H1 (cell line): ENCODE measurements at regions not wholly inside any gene's neighbourhood (a gene's known extent, or its start where the extent isn't known, plus 50 kb on each side); places are given as distances from the start of the nearest gene placed in this dataset.

Source experiments
- CTCF ChIA-PET: fragments of 300-600 bp; sonication (Branson Sonifier 250); formaldehyde crosslinking; loops from one replicate; lab custom pipeline; 2021; ENCODE audit not compliant: partially characterized antibody; lab: Charles Lee
- POLR2A ChIA-PET: fragments of 300-600 bp; sonication (Branson Sonifier 250); formaldehyde crosslinking; loops from one replicate; lab custom pipeline; 2021; ENCODE audit warnings: inconsistent platforms; ENCODE audit not compliant: partially characterized antibody; lab: Charles Lee
- DNase-seq, 2 experiments: peaks; one replicate each; pipeline versions ENCODE4 v3.0.0 to v3.0.0-alpha.2; 2010 to 2022; ENCODE audit warnings: low spot score in 2 of 2, low read depth in 1 of 2, mixed read lengths in 1 of 2
- FAIRE-seq: peaks from 2 replicates; lab custom pipeline; 2011; peaks lifted over from hg19 to GRCh38; lab: Jason Lieb, UNC
- H2AFZ ChIP-seq: 2 replicates; pipeline ENCODE4 v1.8.1; 2012; ENCODE audit warnings: low read length, inconsistent platforms
- H2AK5ac ChIP-seq: 2 replicates; pipeline ENCODE4 v1.6.1; 2013; ENCODE audit warnings: low read depth, low read length
- H2BK120ac ChIP-seq: replicated peaks from 2 replicates; pipeline ENCODE3; 2013; ENCODE audit warnings: low read depth, low read length, inconsistent platforms
- H2BK12ac ChIP-seq: 2 replicates; pipeline ENCODE4 v1.6.1; 2013; ENCODE audit warnings: low read depth, low read length
- H2BK15ac ChIP-seq: 2 replicates; pipeline ENCODE4 v1.6.1; 2013; ENCODE audit warnings: low read length
- H2BK20ac ChIP-seq: 2 replicates; pipeline ENCODE4 v1.6.1; 2013; ENCODE audit warnings: low read length
- H2BK5ac ChIP-seq: 2 replicates; pipeline ENCODE4 v1.6.1; 2013; ENCODE audit warnings: low read depth, low read length
- H3K14ac ChIP-seq: 2 replicates; pipeline ENCODE4 v1.6.1; 2013; ENCODE audit warnings: inconsistent platforms; ENCODE audit not compliant: insufficient read length
- H3K18ac ChIP-seq: 2 replicates; pipeline ENCODE4 v1.6.1; 2013; ENCODE audit warnings: low read length; ENCODE audit errors: extremely low read depth
- H3K23ac ChIP-seq: 2 replicates; pipeline ENCODE4 v1.6.1; 2013; ENCODE audit warnings: inconsistent platforms; ENCODE audit not compliant: insufficient read length
- H3K23me2 ChIP-seq: 2 replicates; pipeline ENCODE4 v1.6.1; 2013; ENCODE audit warnings: low read depth, low read length
- H3K27ac ChIP-seq: 2 replicates; pipeline ENCODE4 v1.6.1; 2011; ENCODE audit warnings: low read depth, low read length, inconsistent platforms
- H3K27me3 ChIP-seq, 4 experiments: replicated peaks in 1 of 4; 1 replicate in 1 of 4; 2 replicates in 3 of 4; pipeline versions ENCODE4 v1.6.1 to v1.8.1; 2011 to 2013; ENCODE audit warnings: low read length in 3 of 4, mild to moderate bottlenecking in 3 of 4, inconsistent platforms in 2 of 4, mixed read lengths in 2 of 4, moderate library complexity in 1 of 4; ENCODE audit not compliant: control insufficient read depth in 3 of 4, insufficient read depth in 3 of 4; ENCODE audit errors: extremely low read depth in 1 of 4
- H3K36me3 ChIP-seq, 4 experiments: 2 replicates each; pipeline versions ENCODE4 v1.6.1 to v1.8.1; 2011 to 2013; ENCODE audit warnings: mild to moderate bottlenecking in 4 of 4, low read length in 3 of 4, moderate library complexity in 2 of 4, control low read depth in 1 of 4, inconsistent platforms in 1 of 4; ENCODE audit not compliant: insufficient read depth in 4 of 4, control insufficient read depth in 2 of 4
- H3K4ac ChIP-seq: replicated peaks from 2 replicates; pipeline ENCODE3; 2013; ENCODE audit warnings: low read length, low read depth, mixed read lengths, inconsistent platforms; ENCODE audit not compliant: insufficient read length
- H3K4me1 ChIP-seq, 4 experiments: replicated peaks in 1 of 4; 1 replicate in 1 of 4; 2 replicates in 3 of 4; pipeline versions ENCODE4 v1.6.1 to v1.8.1; 2011 to 2013; ENCODE audit warnings: low read length in 3 of 4, inconsistent platforms in 2 of 4, mixed read lengths in 1 of 4; ENCODE audit not compliant: insufficient read depth in 4 of 4, control insufficient read depth in 3 of 4
- H3K4me2 ChIP-seq, 2 experiments: 2 replicates each; pipeline versions ENCODE4 v1.6.1 to v1.8.1; 2011 to 2013; ENCODE audit warnings: low read depth in 2 of 2, low read length in 2 of 2, control low read depth in 1 of 2, inconsistent platforms in 1 of 2, mild to moderate bottlenecking in 1 of 2; ENCODE audit not compliant: insufficient read depth in 1 of 2
- H3K4me3 ChIP-seq, 4 experiments: fragments of 200-600, 300-600 bp in 1 of 4; sonication (generic), shearing (Covaris generic), sonication (Bioruptor Twin) in 1 of 4; 2 replicates each; pipeline versions ENCODE4 v1.5.1 to v1.8.1; 2011 to 2016; ENCODE audit warnings: low read length in 4 of 4, low read depth in 3 of 4, control low read depth in 2 of 4, inconsistent platforms in 2 of 4, mild to moderate bottlenecking in 2 of 4, mixed read lengths in 1 of 4, moderate library complexity in 1 of 4; ENCODE audit not compliant: insufficient read depth in 2 of 4; ENCODE audit errors: extremely low read depth in 1 of 4
- H3K56ac ChIP-seq: replicated peaks from 2 replicates; pipeline ENCODE3; 2013; ENCODE audit warnings: low read depth, mild to moderate bottlenecking, mixed read lengths, low read length, inconsistent platforms; ENCODE audit not compliant: insufficient read length
- H3K79me1 ChIP-seq: 2 replicates; pipeline ENCODE4 v1.6.1; 2013; ENCODE audit warnings: low read depth, low read length, control low read depth
- H3K79me2 ChIP-seq, 2 experiments: 2 replicates each; pipeline versions ENCODE4 v1.6.1 to v1.8.1; 2012 to 2013; ENCODE audit warnings: low read length in 2 of 2, mild to moderate bottlenecking in 2 of 2, inconsistent platforms in 1 of 2; ENCODE audit not compliant: insufficient read depth in 2 of 2, control insufficient read depth in 1 of 2
- H3K9ac ChIP-seq, 4 experiments: replicated peaks in 1 of 4; 1 replicate in 1 of 4; 2 replicates in 3 of 4; pipeline versions ENCODE4 v1.6.1 to v1.8.1; 2011 to 2013; ENCODE audit warnings: low read depth in 3 of 4, low read length in 3 of 4, control low read depth in 2 of 4, mild to moderate bottlenecking in 2 of 4, moderate library complexity in 2 of 4, inconsistent platforms in 1 of 4; ENCODE audit errors: extremely low read depth in 1 of 4
- H3K9me3 ChIP-seq, 2 experiments: 2 replicates each; pipeline versions ENCODE4 v1.6.1 to v1.8.1; 2012 to 2013; ENCODE audit warnings: mild to moderate bottlenecking in 2 of 2, moderate library complexity in 2 of 2, control low read depth in 1 of 2, inconsistent platforms in 1 of 2, low read depth in 1 of 2, low read length in 1 of 2, mixed read lengths in 1 of 2; ENCODE audit not compliant: insufficient read depth in 2 of 2
- H4K20me1 ChIP-seq, 2 experiments: replicated peaks in 1 of 2; 2 replicates each; pipeline versions ENCODE3 to v1.8.1; 2011 to 2013; ENCODE audit warnings: inconsistent platforms in 2 of 2, low read length in 2 of 2, mild to moderate bottlenecking in 1 of 2; ENCODE audit not compliant: insufficient read depth in 2 of 2, control insufficient read depth in 1 of 2
- H4K5ac ChIP-seq: 2 replicates; pipeline ENCODE4 v1.6.1; 2013; ENCODE audit warnings: low read length, low read depth, mixed read lengths, inconsistent platforms; ENCODE audit not compliant: insufficient read length
- H4K8ac ChIP-seq: 2 replicates; pipeline ENCODE4 v1.8.0; 2013; ENCODE audit warnings: mild to moderate bottlenecking, moderate library complexity, low read length, inconsistent platforms; ENCODE audit not compliant: insufficient read depth; ENCODE audit errors: extremely low read depth
- H4K91ac ChIP-seq: replicated peaks from 2 replicates; pipeline ENCODE3; 2013; ENCODE audit warnings: low read length, mixed read lengths, inconsistent platforms; ENCODE audit not compliant: insufficient read length
- GABPA ChIP-seq: IDR thresholded peaks from 2 replicates; pipeline ENCODE4 v1.6.1; 2011; ENCODE audit warnings: mild to moderate bottlenecking, low read length, moderate library complexity, borderline replicate concordance; ENCODE audit not compliant: insufficient read depth
- SIN3A ChIP-seq, 2 experiments: IDR thresholded peaks in 1 of 2; conservative IDR thresholded peaks in 1 of 2; 2 replicates each; pipeline ENCODE4 v1.6.1; 2011 to 2012; ENCODE audit warnings: low read length in 2 of 2, improper control_type of control experiment in 1 of 2, low read depth in 1 of 2, mild to moderate bottlenecking in 1 of 2
- SP1 ChIP-seq: IDR thresholded peaks from 2 replicates; pipeline ENCODE4 v1.6.1; 2011; ENCODE audit warnings: low read depth, low read length
- WGBS, 2 experiments: shearing (Covaris generic) in 1 of 2; methylation state at CpG; one replicate each; pipeline versions ENCODE4 v1.1.6 to v1.1.7; 2013 to 2015; ENCODE audit warnings: low lambda C conversion rate in 2 of 2, mixed read lengths in 2 of 2, inconsistent platforms in 1 of 2, low coverage in 1 of 2, missing lambda C conversion rate in 1 of 2; ENCODE audit not compliant: insufficient replicate concordance in 2 of 2, insufficient coverage in 1 of 2, insufficient read length in 1 of 2; ENCODE audit errors: extremely low coverage in 1 of 2, missing lambda C conversion rate in 1 of 2; 5-methylcytosine and 5-hydroxymethylcytosine counted together

DNA sequence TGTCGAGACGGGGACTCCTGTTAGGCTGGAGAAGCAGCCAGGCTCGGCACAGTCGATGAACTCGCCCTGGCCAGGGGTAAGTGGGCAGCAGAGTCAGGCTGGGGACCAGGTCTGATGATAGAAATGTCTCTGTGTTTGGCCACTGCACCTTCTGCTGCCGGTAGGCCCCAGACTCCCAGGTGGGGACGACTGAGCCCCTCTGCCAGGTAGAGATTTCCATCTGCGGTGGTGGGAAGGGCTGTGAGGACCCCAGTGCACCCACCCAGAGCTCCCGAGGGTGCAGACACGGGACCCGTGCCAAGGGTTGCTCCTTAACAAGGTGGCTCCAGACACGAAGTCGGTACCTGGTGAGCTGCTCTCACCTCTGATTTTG is 862.5 kb downstream of the TBC1D22A start:
- no peak overlapping the region for H2BK15ac ChIP-seq
- no peak overlapping the region for H4K5ac ChIP-seq
- no peak overlapping the region for H4K91ac ChIP-seq
- no peaks in the 10 kb centered on the region for H3K79me2 ChIP-seq
- no peak overlapping the region for H3K4me2 ChIP-seq
- H3K23ac ChIP-seq = no peak overlapping the region
- no peak overlapping the region for H3K56ac ChIP-seq
- H3K18ac ChIP-seq = no peak overlapping the region
- H3K9me3 ChIP-seq = peaks cover 0 to 4% of the 10 kb centered on the region in 2 experiments; a peak in 2 of 4 replicates
- H3K4me1 ChIP-seq = no peaks in the 10 kb centered on the region
- H3K9ac ChIP-seq = no peak overlapping the region
- H2BK20ac ChIP-seq = no peak overlapping the region
- no peak overlapping the region for H2AK5ac ChIP-seq
- H3K4me3 ChIP-seq = no peak overlapping the region
- no peak for FAIRE-seq
- no peaks in the 10 kb centered on the region for H3K79me1 ChIP-seq
- H4K20me1 ChIP-seq = peaks cover 0 to 5% of the 10 kb centered on the region in 2 experiments
- WGBS, 2 experiments = 89% methylated on average over 11 of the region's 13 CpGs; no CpG with 5 or more reads in 1 of the 2 experiments
- no peak overlapping the region for H2BK120ac ChIP-seq
- CTCF ChIA-PET = no interaction called here
- POLR2A ChIA-PET = no interaction called here
- no peak overlapping the region for H3K4ac ChIP-seq
- no peak overlapping the region for H4K8ac ChIP-seq
- peaks cover 9% of the 10 kb centered on the region; the same call in 1 of the 2 replicates for H3K23me2 ChIP-seq
- no peak overlapping the region for H3K27ac ChIP-seq
- no peak overlapping the region for H2AFZ ChIP-seq
- no peaks in the 10 kb centered on the region for H3K36me3 ChIP-seq
- DNase-seq = peak in 1 of 2 experiments; percentile 20
- H2BK5ac ChIP-seq = no peak overlapping the region
- no peaks in the 10 kb centered on the region for H3K27me3 ChIP-seq
- no peak overlapping the region for H3K14ac ChIP-seq
- H2BK12ac ChIP-seq = no peak overlapping the region
- TF ChIP-seq SP1 = no peak
- TF ChIP-seq SIN3A (conservative IDR thresholded peaks at IDR 0.05 in 1 of 2, IDR thresholded peaks at IDR 0.05 in 1 of 2; ENCODE audit: low read depth in 1 of 2, low read length in 2 of 2) = no peak
- no peak for TF ChIP-seq GABPA
